DND-41 (cell line): ENCODE measurements at regions not wholly inside any gene's neighbourhood (a gene's known extent, or its start where the extent isn't known, plus 50 kb on each side); places are given as distances from the start of the nearest gene placed in this dataset.

Experiments used
- CTCF ChIP-seq: IDR thresholded peaks from 2 replicates; pipeline ENCODE4 v1.5.1; 2012; ENCODE audit warnings: borderline replicate concordance, low read length, moderate library complexity, mild to moderate bottlenecking; ENCODE audit not compliant: poor library complexity, severe bottlenecking; ENCODE audit errors: extremely low read depth
- EZH2 ChIP-seq: IDR thresholded peaks from 3 replicates; pipeline ENCODE4 v1.6.1; 2012; ENCODE audit warnings: borderline replicate concordance, low read depth, mild to moderate bottlenecking, moderate library complexity, low read length, inconsistent platforms; ENCODE audit not compliant: severe bottlenecking

GRCh38 chr2:239689985-239690384 lies 289.2 kb upstream of the HDAC4 start:
- TF ChIP-seq CTCF = no peak
- no peak for TF ChIP-seq EZH2
